Myocyte (in vitro differentiated cells): ENCODE measurements at regions not wholly inside any gene's neighbourhood (a gene's known extent, or its start where the extent isn't known, plus 50 kb on each side); places are given as distances from the start of the nearest gene placed in this dataset.
"Not testable (repeated sequence)": the region's sequence is repeated elsewhere in the genome, so short reads cannot be mapped to it uniquely, and the experiment has no call there.

Experiments
- DNase-seq: peaks from one replicate; pipeline ENCODE4 v3.0.0-alpha.2; 2012; ENCODE audit warnings: low read depth

DNA sequence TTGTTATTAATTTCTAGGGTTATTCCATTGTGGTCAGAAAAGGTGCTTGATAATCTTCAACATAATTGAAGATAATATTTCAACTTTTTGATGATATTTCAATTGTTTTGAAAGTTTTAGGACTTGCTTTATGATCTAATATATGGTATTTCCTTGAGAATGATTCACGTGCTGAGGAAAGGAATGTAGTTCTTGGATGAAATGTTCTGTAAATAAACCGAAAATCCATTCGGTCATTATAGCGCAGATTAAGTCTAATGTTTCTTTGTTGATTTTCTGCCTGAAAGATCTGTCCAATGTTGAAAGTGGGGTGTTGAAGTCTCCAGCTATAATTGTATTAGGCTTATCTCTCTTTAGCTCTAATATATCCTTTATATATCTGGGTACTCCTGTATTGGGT is 617.5 kb upstream of the NECTIN3 start:
- DNase-seq: no peak

DNA sequence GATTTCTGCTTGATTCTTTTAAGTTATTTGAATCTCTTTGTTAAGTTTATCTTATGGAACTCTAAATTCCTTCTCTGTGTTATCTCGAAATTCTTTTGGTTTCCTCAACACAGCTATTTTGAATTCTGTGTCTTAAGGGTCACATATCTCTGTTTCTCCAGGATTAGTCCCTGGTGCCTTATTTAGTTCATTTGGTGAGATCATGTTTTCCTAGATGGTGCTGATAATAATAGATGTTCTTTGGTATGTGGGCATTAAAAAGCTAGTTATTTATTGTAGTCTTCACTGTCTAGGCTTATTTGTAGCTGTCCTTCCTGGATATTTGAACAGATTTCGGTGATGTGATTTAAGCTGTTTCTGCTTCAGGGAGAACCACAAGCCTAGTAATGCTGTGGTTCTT is 615.6 kb upstream of the NECTIN3 start:
- no peak for DNase-seq

DNA sequence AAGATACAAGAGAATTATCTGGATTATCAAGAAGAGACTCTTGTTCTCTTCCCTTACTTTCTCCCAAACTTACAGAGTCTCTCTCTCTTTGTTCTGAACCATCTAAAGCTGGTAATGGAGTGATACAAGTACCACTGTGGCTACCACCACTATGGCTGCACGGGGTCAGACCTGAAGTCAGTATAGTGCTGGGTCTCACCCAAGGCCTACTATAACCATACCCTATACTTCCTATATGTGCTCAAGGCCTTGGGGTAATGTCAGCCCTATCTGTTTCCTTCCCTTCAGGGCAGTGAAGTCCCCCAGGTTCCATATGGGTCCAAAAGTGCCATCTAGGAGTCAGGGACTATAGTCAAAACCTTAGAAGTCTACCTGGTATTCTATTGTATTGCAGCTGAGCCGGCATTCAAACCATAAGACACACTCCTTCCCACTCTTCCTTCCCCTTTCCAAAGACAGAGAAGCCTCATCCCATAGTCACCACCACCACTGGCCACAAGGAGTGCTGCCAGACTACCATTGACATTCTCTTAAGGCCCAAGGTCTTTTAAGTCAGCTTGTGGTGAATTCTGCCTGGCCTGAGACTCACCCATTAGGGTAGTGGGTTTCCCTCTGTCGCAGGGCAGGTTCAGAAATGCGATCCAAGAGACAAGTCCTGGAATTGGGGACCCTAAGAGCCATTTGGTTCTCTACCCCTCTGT is 615.0 kb upstream of the NECTIN3 start:
- DNase-seq: no peak

DNA sequence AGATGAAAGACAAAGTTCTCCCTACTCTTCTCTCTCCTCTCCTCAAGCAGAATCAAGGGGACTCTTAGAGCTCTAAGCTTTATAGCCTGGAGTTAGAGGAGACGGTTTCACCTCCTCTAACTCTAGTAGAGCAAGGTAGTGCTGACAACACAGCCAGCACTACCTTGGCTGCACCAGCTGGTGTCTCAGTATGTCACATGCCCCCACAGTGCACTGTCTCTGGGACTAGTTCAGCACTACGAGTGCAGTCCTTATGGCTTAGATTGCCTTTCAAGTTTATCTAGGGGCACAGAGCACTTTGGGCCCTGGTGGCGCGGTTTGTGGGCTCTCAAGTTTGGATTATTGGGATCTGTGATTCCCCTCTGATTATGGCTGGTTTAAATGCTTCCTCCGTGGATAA is 614.1 kb upstream of the NECTIN3 start:
- DNase-seq: no peak

DNA sequence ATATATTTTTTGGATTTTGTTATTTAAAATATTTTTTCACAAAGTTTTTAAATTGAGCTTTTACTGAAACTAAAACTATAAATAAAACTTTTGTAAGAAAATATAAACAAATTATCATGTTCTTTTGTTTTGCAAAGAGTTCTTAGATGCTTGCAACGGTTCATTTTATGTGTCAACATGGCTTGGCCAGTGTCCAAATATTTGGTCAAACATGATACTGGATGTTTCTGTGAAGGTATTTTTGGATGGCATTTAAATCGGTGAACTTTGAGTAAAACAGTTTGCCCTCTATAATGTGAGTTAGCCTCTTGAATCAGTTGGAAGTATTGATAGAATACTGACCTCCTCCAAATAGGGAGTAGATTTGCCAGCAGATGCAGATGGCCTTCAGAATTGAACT is 612.6 kb upstream of the NECTIN3 start:
- peak; percentile 39 for DNase-seq

DNA sequence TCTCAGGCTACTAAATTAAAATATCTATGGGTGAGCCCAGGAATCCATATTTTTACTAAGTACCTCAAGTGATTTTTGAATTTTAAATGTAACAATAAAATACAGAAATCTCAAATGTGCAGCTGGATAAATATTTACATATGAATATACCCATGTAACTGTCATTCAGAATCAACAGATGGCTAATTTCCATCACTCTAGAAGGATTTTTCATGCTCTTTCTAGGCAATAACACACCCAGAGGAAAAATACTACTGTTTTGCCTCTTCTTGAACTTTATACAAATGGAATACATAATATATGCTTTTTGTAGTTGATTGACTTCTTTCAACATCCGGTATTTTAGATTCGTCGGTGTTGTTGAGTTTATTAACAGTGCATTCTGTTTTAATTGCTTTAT is 601.3 kb upstream of the NECTIN3 start:
- no peak for DNase-seq

DNA sequence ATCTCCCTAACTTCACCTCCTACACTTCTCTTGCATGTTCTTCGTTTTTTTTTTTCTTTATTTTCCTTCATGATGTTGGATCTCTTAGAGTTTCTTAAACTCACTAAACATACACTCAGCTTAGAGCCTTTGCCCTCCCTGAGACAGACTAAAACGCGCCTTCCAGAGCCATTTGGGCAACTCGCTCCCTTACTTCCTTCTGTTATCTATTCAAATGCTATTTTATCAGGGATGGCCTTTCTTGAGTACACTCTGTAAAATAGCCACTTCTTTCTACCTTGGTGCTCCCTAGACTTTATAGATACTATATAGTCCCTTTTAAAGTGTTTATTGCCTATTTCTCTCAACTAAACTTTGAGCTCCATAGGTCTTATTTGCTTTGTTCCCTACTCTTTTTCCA is 598.2 kb upstream of the NECTIN3 start:
- DNase-seq: no peak

DNA sequence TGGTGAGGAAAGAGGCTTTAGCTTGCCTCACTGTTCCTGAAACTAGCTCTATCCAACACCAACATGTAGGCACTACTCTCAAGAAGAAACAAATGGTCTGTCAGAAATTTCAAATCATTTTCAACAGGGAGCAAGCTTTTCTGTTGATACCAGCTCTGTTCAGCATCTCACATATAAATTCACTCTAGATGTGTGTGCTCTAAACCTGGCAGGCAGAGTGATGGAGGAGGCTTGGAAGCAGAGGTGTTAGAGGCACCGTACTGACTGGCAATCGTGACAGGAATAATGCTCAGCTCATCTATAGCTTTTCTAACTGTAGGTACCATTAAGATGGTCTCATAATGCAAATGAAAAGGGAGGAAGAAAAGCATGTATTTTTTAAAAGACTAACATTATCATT is 597.2 kb upstream of the NECTIN3 start:
- DNase-seq: no peak

DNA sequence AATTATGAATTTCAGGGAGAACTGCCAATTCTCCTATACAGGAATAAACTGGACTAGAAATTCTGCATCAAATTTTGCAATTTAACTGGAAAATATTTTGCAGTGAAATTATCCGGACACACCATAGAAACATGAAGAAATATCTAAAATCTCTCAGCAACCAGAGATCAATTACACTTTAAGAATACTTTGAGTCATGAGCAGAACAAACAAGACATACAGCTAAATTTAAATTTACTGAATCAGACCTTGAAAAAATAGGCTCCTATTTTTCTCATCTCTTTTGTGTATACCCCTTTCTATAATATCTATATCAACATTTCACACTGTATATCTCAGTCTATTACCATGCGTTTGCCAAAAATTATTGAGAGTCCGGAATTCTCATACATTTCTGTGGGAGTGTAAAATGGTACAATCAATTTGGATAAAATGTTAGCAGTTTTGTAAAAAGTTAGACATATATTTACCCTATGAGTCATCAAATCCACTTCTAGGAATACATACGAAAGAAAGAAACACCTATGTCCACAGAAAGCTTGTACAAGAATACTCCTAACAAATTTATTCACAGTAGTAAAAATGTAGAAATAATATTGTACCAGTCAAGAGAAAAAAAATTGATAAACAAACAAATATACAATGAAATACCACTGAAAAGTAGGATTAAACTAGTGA is 593.1 kb upstream of the NECTIN3 start:
- no peak for DNase-seq

DNA sequence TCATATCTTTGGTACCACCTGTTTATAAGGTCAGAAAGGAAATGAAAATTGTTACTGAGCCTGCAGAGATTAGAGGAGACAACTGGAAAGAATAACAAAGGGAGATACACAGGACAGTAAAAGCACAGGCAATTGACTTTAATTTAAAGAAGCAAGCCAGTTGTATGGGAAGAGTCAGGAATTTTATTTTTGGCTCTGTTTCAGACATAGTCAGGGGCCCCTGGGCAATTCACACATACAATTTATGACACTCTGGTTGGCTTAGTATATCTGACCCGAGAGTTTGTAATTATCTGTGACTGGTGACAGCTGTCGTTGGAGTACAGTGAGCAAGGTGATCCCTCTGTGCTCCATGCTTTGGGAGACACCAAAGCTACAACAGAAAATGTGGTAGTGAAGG is 591.9 kb upstream of the NECTIN3 start:
- peak; percentile 36 for DNase-seq

DNA sequence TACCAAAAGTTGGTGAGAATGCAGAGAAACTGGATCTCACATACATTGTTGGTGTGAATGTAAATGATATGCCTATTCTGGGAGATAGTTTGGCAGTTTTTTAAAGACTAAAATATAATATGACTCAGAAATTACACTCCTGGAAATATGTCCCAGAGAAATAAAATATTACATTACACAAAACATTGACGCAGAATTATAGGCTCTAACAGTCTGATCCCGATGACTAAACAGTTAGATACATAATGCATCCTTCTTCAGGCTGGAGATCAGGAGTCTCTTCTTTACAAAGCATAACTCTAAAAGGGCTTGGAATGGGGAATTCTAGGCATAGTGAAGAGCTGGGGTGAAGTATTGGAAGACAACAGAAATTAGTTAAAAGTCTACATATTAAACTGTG is 586.2 kb upstream of the NECTIN3 start:
- no peak for DNase-seq

DNA sequence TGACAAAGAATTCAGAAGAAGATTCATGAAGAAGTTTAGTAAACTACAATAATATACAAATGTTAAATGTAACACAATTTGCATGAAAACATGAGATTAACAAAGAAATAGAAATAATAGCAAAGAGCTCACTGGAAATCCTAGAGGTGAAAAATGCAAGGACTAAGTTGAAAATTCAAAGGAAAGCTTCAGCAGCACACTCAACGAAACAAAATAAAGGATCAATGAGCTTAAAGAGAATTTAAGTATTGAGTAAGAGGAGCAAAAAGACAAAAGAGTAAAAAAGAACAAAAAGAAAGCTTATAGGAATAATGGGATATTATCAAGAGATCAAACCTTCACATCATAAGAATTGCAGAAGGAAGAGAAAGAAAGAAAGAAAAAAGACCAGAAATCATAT is 583.8 kb upstream of the NECTIN3 start:
- no peak for DNase-seq

DNA sequence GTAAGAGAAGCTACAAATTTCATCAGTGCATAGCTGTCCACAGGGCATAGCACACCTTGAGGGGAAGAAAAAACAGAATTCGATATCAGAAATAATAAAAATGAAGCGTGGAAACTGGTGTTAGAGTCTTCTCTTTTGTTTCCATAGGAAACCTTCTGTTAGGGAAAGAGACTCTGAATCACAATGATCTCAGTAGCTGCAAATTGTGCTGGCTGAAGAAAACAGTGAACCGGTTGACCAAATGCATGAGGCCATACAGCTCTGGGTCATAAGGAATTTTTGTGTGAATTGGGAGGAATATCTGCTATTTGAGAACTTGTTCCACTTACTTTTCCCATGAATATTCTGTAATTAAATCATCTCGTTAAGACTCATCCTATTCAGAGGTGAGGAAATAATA is 580.2 kb upstream of the NECTIN3 start:
- DNase-seq: no peak

DNA sequence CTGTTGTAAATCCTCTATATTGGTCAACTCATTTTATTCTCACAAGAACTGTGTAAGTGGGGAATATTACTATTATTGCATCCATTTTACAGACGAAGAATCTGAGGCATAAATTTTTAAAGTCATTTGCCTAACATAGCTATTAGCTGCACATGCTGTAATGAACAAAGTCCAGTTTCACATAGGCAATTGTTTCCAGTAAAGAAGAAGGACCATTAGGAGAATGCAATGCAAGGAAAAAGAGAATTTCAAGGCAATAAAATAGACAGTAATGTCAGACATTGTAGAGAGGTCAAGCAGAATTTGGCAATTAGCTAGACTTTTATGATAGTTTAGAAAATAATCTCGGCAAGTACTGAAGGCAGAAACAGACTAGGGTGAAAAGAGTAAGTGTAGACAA is 578.7 kb upstream of the NECTIN3 start:
- no peak for DNase-seq

DNA sequence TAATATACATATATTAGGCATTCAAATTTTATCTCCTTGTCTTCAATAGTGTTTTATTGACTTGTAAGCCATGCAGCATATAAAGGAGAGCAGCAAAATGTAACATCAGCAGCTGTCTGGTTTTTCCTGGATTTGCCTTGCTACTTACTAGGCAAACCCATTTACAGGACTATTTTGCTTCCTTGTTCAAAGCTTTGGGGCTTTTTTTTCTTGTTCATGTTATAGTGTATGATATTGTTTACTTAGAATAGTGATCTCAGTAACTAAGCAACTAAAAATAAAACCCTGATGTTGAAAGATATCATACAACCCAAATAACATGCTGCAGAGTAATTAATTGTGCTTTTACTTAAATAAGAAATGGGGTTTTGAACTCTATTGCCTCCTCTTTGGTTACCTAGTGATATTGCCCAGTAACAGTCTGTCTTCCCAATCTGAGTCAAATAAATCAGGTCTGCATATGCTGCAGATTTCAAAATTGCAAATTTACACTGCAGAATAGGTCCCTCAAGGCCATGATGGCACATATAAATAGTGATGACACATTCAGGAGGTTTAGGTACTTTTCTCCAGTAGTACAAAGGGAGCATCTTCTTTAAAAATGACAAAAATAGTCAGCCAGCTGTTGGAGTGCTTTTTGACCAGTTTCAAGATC is 578.1 kb upstream of the NECTIN3 start:
- no peak for DNase-seq

DNA sequence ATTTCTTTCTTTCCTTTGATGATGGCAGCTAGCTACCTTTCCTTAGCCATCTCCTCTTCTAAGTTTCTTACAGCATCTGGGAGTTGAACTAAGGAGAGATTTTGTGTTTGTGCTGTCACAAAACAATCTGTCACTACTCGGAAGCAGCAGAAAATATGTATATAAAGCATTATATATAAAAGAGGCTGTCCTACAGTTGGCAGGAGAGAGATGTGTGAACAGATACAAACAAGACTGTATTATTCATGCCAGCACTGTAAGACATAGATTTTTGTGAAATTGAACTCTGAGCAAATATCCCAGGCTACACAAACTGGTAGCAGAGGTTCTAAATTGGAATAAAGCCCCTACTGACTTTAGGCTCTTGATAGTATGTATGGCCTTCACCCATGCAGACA is 577.5 kb upstream of the NECTIN3 start:
- DNase-seq: no peak

DNA sequence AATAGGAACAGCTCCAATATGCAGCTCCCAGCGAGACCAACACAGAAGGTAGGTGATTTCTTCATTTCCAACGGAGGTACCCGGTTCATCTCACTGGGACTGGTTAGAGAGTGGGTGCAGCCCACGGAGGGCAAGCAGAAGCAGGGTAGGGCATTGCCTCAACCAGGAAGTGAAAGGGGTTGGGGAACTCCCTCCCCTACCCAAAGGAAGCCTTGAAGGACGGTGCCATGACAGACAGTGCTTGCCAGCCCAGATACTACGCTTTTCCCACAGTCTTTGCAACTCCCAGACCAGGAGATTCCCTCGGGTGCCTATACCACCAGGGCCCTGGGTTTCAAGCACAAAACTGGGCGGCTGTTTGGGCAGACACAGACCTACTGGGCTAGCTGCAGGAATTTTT is 576.9 kb upstream of the NECTIN3 start:
- DNase-seq: no peak

DNA sequence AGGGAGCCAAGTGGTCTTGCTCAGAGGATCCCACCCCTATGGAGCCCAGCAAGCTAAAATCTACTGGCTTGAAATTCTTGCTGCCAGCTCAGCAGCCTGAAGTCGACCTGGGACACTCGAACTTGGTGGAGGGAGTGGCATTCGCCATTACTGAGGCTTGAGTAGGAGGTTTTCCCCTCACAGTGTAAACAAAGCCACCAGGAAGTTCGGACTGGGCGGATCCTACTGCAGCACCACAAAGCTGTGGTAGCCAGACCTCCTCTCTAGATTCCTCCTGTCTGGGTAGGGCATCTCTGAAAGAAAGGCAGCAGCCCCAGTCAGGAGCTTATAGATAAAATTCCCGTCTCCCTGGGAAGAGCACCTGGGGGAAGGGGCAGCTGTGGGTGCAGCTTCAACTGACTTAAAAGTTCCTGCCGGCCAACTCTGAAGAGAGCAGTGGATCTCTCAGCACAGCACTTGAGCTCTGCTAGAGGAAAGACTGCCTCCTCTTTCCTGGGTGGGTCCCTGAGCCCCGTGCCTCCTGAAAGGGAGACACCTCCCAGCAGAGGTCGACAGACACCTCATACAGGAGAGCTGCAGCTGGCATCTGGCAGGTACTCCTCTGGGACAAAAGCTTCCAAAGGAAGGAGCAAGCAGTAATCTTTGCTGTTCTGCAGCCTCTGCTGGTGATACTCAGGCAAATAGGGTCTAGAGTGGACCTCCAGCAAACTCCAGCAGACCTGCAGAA is 576.3 kb upstream of the NECTIN3 start:
- no peak for DNase-seq

DNA sequence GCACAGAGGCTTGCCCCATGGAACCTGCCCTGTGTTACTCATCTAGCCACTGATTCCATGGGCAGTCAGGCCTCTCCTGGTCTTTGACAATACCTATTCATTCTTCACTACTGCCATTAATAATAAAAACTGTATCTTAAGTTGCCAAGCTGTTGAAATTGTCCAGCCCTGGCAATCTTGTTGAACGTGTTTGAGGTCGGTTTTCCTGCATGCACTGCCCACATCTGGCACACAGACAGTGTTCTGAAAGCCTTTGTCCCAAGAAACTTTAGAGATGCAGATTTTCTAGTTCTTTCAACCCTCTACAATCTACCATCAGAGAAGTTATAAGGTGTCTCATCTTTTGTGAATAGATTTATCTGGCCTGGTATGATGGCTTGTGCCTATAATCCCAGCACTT is 567.2 kb upstream of the NECTIN3 start:
- no peak for DNase-seq

DNA sequence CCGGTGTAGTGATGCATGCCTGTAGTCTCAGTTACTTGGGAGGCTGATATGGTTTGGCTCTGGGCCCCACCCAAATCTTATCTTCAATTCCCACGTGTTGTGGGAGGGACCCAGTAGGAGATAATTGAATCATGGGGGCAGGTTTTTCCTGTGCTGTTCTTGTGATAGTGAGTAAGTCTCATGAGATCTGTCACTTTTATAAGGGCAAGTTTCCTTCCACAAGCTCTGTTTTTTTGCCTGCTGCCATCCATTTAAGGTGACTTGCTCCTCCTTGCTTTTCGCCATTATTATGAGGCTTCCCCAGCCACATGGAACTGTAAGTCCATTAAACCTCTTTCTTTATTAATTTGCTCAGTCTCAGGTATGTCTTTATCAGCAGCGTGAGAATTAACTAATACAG is 566.7 kb upstream of the NECTIN3 start:
- DNase-seq: no peak

DNA sequence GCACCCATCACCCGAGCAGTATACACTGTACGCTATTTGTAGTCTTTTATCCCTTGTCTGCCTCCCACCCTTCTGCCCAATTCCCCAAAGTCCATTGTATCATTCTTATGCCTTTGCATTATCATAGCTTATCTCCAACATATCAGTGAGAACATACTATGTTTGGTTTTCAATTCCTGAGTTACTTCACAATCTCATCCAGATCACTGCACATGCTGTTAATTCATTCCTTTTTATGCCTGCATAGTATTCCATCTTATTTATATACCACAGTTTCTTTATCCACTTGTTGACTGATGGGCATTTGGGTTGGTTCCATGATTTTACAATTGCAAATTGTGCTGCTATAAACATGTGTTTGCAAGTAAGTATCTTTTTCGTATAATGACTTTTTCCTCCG is 564.7 kb upstream of the NECTIN3 start:
- no peak for DNase-seq

DNA sequence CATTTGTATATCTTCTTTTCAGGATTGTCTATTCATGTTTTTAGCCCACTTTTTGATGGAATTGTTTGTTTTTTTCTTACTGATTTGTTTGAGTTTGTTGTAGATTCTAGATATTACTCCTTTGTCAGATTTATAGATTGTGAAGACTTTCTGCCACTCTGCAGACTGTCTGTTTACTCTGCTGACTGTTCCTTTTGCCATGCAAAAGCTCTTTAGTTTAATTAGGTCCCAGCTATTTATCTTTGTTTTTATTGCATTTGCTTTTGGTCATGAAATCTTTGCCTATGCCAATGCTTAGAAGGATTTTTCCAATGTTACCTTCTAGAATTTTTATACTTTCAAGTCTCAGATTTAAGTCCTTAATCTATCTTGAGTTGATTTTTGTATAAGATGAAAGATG is 564.0 kb upstream of the NECTIN3 start:
- DNase-seq: not testable (repeated sequence)
